Central memory CD8-positive, alpha-beta T cell (primary cell): ENCODE measurements at regions not wholly inside any gene's neighbourhood (a gene's known extent, or its start where the extent isn't known, plus 50 kb on each side); places are given as distances from the start of the nearest gene placed in this dataset.

Experiments
- ATAC-seq: fragments of 150-1000 bp; cut with Tn5 transposase; replicated peaks from 2 replicates; pipeline ENCODE4 v1.10.0; 2022; ENCODE audit warnings: mild to moderate bottlenecking, moderate FRiP score, moderate number of reproducible peaks; ENCODE audit not compliant: poor library complexity, severe bottlenecking; ENCODE audit errors: extremely low read depth
- DNase-seq, 2 donors: peaks; one replicate each; pipeline ENCODE4 v3.0.0; 2021; ENCODE audit warnings: low spot score in 2 of 2
- H3K27ac Mint-ChIP-seq: one replicate; pipeline ENCODE4 v1.8.0; 2022; ENCODE audit warnings: low read depth, mild to moderate bottlenecking, moderate library complexity, mixed read lengths
- H3K27me3 Mint-ChIP-seq: one replicate; pipeline ENCODE4 v1.8.0; 2022; ENCODE audit warnings: mixed read lengths
- H3K36me3 Mint-ChIP-seq: one replicate; pipeline ENCODE4 v1.8.0; 2022; ENCODE audit warnings: mild to moderate bottlenecking, moderate library complexity, mixed read lengths; ENCODE audit not compliant: insufficient read depth
- H3K4me1 Mint-ChIP-seq: one replicate; pipeline ENCODE4 v1.8.0; 2022; ENCODE audit warnings: mixed read lengths
- H3K4me3 Mint-ChIP-seq: one replicate; pipeline ENCODE4 v1.8.0; 2022; ENCODE audit warnings: mild to moderate bottlenecking, moderate library complexity, mixed read lengths
- H3K9me3 Mint-ChIP-seq: one replicate; pipeline ENCODE4 v1.8.0; 2022; ENCODE audit warnings: mixed read lengths

DNA sequence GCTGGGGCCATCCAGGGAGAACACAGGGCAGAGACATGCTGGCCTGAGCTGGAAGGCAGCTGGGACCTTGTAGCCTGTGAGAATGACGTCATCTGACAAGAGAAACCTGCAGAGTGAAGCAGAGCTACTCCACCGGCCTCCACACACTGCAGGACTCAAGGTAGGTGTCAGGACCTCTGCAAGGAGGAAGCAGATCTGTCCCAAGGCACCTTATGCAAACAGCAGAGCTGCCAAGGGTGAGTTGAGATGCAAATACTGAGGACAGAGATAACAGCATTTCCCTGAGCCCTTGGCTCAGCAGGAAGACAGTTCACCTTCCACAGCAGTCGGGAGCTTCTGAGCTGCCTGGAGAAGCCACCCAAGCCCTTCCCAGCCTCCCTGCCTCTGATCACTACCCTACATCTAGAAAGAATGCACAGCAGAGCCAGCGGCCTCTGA is 51.9 kb upstream of the IGSF9B start:
- no peaks in the 10 kb centered on the region for H3K4me1 Mint-ChIP-seq
- H3K27me3 Mint-ChIP-seq: peaks cover 44% of the 10 kb centered on the region
- ATAC-seq: no peak

DNA sequence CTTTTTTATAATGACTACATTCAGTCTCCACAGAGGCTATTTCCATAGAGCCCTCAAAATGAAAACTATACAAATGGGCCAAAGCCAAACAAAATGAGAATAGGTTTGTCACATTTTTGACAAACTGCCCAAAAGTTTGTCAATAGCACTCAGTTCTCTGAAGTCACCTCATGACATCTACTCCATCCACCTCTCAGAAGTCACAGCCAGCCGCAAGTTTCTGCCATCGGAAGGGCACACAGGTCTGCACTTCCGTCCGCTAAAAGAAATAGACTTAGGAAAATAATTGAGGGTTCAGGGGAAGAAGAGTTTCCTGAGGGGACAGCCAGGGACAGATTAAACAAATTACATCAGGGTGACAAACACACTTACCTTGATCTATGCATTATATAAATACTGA is 55.4 kb upstream of the JAM3 start:
- DNase-seq (no peak), ATAC-seq (no peak)
- Mint-ChIP-seq H3K27ac (no peak overlapping the region), H3K4me1 (no peaks in the 10 kb centered on the region), H3K27me3 (peaks cover 82% of the 10 kb centered on the region), H3K4me3 (no peak overlapping the region), H3K36me3 (no peaks in the 10 kb centered on the region), H3K9me3 (no peaks in the 10 kb centered on the region)

More for the DNA sequence above, 51.9 kb upstream of the IGSF9B start:
- no peaks in the 10 kb centered on the region for H3K36me3 Mint-ChIP-seq
- no peak overlapping the region for H3K27ac Mint-ChIP-seq
- DNase-seq: no peak
- no peak overlapping the region for H3K4me3 Mint-ChIP-seq
- H3K9me3 Mint-ChIP-seq: no peaks in the 10 kb centered on the region

DNA sequence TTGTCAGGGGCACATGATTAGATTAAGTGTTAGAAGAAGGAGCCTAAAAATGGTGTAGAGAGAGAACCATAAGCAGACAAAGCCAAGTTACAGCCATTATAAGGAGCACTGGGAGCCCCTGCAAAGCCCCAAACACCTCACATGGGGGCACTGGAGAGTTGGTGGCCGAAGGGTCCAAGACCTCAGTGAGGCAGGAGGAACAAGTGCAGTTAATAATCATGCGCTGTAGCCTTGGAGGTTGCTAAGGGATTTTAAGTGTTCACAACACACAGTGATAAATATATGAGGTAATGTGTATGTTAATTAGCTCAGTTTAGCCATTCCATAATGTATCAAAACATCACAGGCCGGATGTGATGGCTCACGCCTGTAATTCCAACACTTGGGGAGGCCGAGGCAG is 54.4 kb upstream of the JAM3 start:
- Mint-ChIP-seq H3K9me3 (no peaks in the 10 kb centered on the region), H3K4me3 (no peak overlapping the region), H3K27me3 (peaks cover 82% of the 10 kb centered on the region), H3K4me1 (no peaks in the 10 kb centered on the region), H3K36me3 (no peaks in the 10 kb centered on the region), H3K27ac (no peak overlapping the region)
- ATAC-seq: no peak
- DNase-seq: no peak

DNA sequence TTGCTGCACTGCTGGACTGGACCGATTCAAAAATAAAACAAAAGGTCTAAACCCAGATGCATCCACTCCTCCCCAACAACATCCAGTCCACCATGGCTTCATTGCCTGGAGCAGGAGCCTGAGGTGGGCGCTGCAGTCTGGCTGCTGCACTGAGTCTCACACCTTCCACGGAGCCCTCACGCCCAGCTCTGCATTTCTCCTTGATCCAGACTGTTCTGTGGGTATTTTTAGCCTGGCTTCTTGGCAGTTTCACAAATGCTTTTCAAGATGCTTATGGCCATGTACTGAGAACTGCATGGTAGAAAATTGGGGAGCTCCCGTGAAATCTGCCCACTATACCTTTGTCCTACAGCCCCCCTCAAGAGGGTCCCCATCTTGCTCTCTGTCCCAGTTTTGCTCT is 53.3 kb upstream of the JAM3 start:
- H3K36me3 Mint-ChIP-seq: peaks cover 2% of the 10 kb centered on the region
- H3K27me3 Mint-ChIP-seq: peaks cover 82% of the 10 kb centered on the region
- DNase-seq: no peak
- H3K9me3 Mint-ChIP-seq: no peaks in the 10 kb centered on the region
- H3K4me1 Mint-ChIP-seq: no peaks in the 10 kb centered on the region
- no peak overlapping the region for H3K27ac Mint-ChIP-seq
- H3K4me3 Mint-ChIP-seq: no peak overlapping the region
- ATAC-seq: no peak

DNA sequence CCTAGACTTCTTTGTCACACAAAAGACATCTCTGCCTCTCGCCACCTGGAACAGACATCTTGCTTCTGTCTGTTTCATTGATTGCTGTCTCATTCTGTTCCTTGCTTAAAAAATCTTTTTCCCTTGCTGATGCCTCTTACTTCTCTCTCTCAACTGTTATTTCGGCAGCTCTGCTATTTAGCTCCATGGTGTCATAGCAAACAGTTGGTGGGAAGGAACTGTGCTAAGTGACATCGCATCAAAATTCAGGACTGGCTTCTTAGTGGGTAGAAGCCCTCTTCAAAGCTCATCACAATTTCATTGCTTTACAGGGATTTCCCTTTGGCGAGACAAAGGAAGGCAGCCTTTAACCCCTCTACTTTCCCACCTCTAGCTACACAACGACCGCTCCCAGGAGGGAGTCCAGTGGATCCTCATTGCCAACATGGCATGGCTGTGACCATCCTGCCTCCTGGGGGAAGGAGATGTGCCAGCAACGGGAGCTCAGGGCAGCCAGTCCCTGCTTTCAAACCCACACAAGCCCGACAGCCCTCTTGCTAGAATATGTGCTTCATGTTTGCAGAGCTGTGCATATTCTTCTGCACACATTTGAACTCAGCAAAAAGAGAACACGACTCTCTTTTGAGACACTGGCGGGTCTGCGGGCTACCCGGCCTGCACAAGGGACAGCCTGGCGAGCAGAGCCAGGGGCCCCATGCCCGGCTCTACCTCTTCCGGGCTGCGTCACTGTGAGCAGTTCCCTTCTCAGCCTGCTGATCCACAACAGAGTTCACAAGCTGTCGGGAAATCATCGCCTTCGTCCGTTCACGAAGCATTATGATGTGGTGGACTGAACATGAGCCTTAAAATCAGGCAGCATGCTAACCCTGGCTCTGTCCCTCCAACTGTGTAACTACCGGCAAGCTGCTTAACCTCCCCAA is 51.1 kb upstream of the JAM3 start:
- Mint-ChIP-seq H3K4me1 (no peaks in the 10 kb centered on the region), H3K36me3 (peaks cover 3% of the 10 kb centered on the region), H3K27me3 (peaks cover 78% of the 10 kb centered on the region), H3K4me3 (no peak overlapping the region), H3K9me3 (no peaks in the 10 kb centered on the region), H3K27ac (no peak overlapping the region)
- ATAC-seq (no peak), DNase-seq (no peak)
